Right ventricle myocardium inferior (tissue), 1 donor: ENCODE measurements at regions not wholly inside any gene's neighbourhood (a gene's known extent, or its start where the extent isn't known, plus 50 kb on each side); places are given as distances from the start of the nearest gene placed in this dataset.
A peak's percentile ranks its signal among the peaks of the same experiment; 100 is the strongest.

Experiments
- ATAC-seq: fragments of 200-7000 bp; cut with Tn5 transposase; one replicate; pipeline ENCODE4 v1.9.1; 2020; ENCODE audit warnings: mild to moderate bottlenecking, moderate library complexity
- DNase-seq: peaks from one replicate; pipeline ENCODE4 v3.0.0; 2021; ENCODE audit errors: missing footprints
- intact Hi-C: fragments of 100-400 bp; cut with DNase I; formaldehyde crosslinking; loops from one replicate; pipeline ENCODE4 v1.11.0; 2022
- donor health status: DM: no; HTN: yes; CAD: no; lungs with severe emphysema.

DNA sequence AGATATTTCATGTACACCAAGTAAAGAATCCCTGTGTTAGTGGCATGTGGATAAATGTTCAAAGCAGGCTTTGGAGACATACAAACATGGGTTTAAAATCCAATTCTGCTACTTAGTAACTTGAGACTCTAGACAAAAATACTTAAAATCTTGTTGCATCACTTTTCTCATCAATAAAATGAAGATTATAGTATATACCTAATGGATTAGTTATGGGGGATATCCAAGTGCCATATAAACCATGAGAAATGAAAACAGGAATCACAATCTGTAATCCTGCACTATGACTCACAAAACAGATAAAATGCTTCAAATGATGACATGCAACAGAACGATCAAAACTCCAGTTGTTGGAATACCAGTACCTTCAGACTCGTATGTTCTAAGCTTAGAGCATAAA lies 496.0 kb upstream of the RGMA start:
- ATAC-seq = no peak
- intact Hi-C loops = no loop called here
- DNase-seq = no peak

DNA sequence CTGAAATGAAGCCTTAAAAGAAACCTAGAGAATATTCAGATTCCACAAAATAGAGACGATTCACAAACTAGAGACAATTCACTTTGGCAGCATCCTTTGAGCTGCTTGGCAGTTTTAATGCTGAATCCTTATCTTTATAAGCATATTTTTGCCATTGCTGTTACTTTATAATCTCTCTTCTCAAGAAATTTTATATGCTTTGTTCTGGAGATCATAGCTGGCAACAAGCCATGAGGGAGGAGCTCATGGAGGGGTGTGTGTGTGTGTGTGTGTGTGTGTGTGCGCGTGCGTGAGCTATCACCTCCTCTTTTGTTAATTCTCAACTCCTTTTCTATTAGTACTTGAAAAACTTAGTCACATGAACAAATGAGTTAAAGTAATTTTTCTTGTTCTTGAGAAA lies 495.0 kb upstream of the RGMA start:
- DNase-seq = no peak
- ATAC-seq = no peak
- intact Hi-C loops = no loop called here

DNA sequence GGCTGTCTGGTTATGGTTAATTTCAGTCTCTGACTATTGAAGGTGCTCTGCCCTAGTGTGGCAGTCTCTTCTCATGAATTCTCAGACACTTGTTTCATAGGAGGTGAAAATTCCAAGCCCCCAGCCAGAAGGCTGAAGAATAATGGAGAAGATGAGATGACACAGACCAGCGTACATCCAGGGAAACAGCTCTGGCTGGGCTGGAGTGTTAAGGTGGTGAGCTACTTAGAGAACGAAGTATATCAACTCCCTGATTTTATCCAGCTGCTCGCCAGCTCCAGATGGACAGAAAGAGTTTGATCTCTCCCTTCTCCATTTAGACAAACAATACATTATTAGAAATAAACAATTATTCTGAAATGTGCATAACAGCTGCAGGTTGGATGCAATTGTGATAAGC lies 494.5 kb upstream of the RGMA start:
- no peak for DNase-seq
- no peak for ATAC-seq
- intact Hi-C loops = no loop called here

DNA sequence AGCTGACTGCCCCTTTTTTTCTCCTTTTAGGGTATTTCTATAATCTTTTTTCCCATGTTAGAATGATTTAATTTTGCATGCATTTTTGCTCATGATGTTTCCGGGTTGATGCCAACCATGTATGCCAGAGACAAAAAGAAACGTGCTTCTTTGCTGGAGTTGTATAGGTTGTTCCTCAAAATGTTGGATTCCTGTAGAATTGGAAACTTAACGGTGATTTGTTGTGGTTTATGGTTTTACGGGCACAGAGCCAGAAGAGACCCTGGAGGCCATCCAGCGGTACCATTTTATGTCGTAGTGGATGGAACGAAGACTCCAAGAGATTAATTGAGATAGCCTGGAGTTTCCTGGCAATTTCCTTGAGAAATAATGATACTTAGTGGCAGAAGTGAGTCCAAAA lies 481.5 kb upstream of the RGMA start:
- ATAC-seq (no peak), DNase-seq (no peak)
- intact Hi-C loops = no loop called here

DNA sequence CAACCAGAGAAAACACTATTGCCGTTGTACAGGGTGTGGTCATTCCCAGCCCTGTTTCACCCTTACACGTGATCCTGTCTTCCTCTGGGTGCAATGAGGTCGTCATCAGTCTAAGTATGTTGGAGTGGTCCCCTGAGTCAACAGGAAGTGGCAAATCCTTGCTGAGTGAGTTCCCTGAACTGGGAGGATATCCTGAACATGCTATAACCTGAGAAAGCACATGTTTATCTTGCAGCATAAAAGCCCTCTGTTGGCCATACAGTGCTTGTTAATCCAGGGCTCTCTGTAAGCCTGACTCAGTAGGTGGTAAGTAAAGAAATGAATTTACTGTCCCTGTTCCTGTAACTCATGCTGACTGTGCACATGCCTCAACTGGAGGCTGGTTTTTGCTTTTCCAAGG lies 477.8 kb upstream of the RGMA start:
- DNase-seq = no peak
- ATAC-seq = peak; percentile 39
- intact Hi-C loops = no loop called here

DNA sequence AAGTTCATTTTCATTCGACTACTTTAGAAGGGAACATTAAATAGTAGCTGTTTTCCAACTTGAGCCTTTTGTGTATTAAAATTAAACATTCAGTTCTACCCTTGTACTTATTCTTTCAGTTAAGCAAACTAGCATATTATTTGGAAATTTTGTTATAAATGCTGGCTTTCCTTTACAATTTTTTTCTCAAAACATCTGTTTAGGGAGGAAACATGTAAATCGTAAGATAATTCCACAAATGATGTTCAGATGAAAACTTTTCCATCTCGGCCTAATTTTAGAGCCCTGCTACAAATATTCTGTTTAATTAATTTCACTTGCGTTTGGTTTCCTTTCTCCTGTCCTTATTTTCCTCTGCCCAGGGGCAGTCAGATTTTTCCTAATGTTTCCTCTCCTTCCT lies 476.2 kb upstream of the RGMA start:
- no peak for DNase-seq
- no peak for ATAC-seq
- intact Hi-C loops = no loop called here

DNA sequence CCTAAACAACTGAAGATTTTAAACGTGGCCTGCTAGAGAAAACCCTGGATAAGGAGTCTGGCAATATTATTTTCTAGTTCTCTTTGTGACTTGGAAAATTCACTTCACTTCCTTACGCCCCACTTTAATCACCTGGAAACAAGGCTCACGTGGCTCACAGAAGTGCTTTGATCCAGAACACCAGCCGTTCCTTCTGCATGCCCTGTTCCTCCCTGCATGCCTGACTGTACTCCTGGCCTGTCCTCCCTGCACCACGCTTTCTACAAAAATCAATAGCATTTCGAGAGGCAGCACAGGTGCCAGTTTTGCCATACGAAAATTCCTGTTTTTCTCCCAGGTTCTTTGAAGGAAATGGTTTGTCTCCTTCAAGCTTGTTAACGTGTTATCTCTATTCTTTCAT lies 474.2 kb upstream of the RGMA start:
- DNase-seq = no peak
- ATAC-seq = no peak
- intact Hi-C loops = no loop called here

DNA sequence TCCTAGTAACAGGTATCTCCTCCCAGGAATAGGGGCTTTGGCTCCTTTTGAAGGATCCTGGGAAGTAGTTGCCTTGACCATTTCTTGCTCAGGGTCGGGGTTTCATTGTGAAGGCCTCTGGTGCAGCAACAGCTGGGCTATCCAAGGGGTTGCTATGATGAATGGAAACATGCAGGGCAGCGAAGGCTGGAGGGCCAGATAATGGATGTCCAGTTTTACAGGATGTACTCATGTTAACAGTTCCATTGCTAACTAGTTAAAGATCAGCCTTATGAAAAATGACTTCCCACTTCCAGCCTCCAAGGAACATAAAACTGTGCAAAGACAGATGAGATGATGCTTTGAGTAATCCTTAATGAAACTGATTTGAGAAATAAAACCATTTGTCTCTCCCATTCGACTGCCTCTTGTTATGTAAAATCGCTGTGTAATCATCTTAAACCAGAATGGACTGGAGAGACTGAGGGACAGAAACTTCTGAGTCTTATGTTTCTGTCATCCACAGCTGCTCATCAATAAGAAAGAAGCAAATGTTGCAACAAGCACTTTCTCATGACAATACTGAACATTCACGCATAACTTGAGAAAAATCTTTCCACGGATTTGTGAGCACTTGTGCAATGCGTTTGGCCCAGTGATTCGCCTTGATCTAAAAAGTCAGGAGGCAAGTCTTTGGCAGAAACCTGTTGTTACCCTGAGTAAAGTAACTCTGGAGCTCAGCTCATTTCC lies 473.5 kb upstream of the RGMA start:
- no peak for DNase-seq
- no peak for ATAC-seq
- intact Hi-C loops = no loop called here

DNA sequence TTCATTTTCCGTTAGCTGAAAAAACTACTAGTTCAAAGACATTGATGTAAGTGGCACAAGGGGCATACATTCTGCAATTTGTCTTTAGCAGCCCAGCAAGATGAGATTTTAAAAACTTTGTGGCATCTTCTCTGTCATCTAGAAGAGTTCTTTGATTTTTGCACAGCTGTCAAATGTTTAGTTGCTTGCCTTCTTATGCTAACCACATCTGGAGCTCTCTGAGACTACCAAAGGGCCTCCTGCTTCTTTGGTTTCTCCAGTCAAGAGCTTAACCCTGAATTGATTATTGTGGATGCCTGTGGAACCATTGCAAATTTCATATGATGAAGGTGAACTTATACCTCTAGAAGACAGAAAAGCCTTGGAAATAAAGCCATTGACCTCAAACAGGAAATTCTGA lies 468.7 kb upstream of the RGMA start:
- DNase-seq (no peak), ATAC-seq (no peak)
- intact Hi-C loops = no loop called here

DNA sequence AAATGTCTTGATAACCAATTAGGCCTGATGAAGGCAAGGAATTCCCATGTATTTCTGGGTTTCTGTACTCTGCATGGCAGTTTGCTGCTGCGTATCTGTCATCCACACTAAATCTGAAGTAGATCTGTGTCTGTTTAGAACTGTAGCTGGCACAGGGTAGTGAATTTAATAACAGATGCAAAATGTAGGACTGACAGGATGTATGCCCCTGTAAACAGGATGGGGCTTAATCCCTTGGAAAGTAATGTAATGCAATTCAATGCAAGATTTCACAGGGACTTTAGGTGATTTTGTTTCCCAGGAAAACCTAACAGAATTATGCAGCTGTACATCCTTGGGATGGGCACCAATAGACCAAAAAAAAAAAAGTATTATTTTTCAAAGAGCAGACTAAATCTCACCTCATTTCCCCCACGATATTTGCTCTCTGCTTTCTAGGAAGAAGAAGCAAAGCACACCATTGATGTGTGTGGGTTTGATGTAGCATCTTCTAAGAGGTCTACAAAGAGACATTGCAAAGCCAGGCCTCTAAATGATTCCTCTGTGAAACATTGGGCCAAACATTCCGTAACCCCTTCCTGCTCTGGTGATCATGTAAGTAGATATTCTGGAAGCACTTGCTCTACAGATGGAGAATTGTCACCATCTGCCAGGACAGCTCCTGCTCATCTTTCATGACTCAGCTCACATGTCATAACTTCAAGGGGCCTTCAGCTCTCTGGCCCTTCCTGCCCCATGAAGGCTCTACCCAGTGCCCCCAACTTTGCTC lies 464.3 kb upstream of the RGMA start:
- DNase-seq = no peak
- intact Hi-C loops = no loop called here
- ATAC-seq = no peak

DNA sequence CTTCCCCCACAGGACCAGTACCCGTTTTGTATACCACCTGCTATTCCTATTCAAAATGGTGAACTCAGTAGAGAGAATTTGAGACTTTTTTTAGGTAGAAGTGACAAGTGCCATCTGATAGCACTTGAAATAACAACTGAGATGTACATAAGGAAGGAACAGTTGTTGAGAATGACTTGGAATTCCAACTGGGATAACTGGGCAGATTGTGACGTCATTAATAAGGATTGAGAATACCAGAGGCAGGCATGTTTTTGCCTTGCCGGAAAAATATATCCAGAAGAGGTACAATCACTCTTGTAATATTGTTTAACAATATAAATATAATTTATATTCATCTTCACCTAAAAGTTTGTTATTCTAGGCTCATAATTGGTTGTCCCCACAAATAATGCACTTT lies 454.1 kb upstream of the RGMA start:
- intact Hi-C loops = no loop called here
- no peak for ATAC-seq

DNA sequence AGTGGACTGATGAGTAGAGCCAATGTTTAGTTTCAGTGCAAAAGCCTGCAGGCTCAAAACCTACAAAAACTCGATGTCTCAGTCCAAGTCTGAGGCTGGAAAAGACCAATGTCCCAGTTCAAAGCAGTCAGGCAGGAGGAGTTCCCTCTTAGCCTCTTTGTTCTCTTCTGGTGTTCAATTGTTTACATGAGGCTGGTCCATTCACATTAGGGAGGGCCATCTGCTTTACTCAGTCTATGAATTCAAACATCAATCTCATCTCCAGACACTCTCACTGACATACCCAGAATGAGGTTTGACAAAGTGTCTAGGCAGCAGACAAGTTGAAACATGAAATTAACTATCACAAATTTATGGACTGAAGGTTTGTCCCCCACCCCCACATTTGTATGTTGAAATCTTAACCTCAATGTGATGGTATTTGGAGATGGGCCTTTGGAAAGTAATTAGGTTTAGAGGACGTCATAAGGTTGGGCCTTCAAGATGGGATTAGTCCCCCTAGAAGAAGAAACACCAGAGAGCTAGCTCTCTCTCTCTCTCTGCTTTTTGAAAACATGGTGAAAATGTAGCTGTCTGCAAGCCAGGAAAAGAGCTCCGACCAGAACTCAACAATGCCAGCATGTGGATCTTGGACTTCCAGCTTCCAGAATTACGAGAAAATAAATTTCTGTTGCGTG lies 438.5 kb upstream of the RGMA start:
- DNase-seq (no peak), ATAC-seq (no peak)
- intact Hi-C loops = no loop called here

More for the DNA sequence above, 454.1 kb upstream of the RGMA start:
- DNase-seq = no peak

DNA sequence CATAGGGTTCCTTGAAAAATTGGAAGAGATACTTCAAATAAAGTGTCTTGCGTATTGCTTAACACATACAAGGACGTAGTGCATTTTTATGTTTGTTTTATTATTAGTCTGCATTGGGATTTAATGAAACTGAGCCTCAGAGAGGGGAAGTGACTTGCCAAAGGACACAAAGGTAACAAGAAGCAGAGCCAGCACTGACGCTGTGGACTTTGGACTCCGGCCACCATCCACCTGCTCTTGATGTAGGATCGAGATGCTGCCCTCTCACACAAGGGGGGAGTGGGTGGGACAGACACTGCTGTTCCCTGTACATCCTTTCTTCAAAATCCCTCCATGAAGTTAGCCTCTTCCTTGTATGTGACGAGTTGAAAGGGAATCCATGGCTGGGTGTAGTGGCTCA lies 435.4 kb upstream of the RGMA start:
- no peak for ATAC-seq
- intact Hi-C loops = no loop called here
- DNase-seq = no peak

DNA sequence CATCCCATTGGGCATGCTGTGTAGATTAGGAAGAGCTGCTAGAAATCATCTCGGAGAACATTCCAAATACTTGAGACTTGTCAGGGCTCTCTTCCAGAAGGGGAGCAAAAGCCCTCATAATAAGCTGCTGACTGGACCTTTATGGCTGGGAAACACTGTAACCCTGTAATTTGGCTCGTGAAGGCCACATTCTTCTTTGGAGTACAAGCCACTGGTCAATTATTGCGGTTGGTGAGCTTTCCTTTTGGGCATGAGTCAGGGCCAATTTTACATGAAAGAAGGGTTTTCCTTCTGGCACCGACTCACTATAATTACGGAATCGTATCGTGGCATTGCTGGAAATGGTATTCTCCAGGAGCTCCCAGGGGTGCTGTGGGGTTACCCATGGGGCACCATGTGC lies 434.5 kb upstream of the RGMA start:
- ATAC-seq = no peak
- DNase-seq = no peak
- intact Hi-C loops = no loop called here

DNA sequence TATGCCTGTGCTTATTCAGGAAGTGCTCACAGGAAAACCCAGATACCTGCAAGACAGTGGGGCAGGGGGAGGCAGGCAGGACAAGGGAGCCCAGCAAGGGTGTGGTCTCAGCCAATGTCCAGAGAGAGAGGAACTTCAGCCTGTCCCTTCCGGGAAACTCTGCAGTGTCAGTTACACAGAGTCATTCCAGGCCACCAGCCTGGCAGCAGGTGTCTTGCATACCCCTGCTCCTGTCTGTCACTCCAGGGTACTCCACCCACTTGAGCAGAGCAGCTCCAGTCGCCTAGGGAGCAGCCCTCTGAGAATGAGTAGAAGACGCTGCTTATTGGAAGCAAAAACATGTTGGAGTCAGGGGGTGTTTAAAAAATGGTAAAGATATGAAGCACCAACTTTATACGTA lies 431.2 kb upstream of the RGMA start:
- intact Hi-C loops = no loop called here
- DNase-seq (no peak), ATAC-seq (peak; percentile 37)

DNA sequence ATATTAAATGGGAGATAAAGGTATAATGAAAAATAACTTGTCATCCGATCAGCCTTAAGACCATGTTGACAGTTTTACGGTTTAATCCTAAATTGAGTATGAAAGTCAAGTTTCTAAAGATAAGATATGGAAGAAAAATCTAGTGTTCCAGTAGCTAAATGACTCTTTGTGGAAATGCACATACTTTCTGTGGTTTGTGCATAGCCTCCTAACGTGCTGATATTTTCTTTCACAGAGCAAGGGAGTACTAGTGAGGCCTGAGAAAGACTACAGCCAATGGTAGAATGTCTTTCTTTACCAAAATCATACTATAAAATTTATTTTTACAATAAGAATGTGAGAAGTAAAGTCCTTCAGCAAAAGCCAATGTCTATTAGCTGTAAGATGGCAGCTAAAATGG lies 430.6 kb upstream of the RGMA start:
- intact Hi-C loops = no loop called here
- no peak for DNase-seq
- no peak for ATAC-seq

DNA sequence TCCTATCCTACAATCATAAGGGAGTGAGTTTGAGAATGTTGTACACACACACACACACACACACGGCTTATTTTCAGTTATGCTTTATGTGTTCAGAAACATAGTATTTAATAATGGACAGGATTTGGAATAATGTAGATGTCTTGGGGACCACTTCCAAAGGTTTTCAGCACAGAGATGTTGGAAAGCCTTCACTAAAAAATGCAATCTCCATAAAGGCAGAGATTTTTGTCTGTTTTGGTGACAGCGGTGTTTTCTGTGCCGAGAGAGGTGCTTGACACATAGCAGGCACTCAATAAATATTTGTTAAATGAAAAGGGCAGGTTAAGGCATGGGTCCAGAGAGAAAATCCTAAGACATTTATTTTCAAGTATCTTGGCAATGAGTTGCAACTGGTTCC lies 428.2 kb upstream of the RGMA start:
- intact Hi-C loops = no loop called here
- ATAC-seq (no peak), DNase-seq (no peak)

DNA sequence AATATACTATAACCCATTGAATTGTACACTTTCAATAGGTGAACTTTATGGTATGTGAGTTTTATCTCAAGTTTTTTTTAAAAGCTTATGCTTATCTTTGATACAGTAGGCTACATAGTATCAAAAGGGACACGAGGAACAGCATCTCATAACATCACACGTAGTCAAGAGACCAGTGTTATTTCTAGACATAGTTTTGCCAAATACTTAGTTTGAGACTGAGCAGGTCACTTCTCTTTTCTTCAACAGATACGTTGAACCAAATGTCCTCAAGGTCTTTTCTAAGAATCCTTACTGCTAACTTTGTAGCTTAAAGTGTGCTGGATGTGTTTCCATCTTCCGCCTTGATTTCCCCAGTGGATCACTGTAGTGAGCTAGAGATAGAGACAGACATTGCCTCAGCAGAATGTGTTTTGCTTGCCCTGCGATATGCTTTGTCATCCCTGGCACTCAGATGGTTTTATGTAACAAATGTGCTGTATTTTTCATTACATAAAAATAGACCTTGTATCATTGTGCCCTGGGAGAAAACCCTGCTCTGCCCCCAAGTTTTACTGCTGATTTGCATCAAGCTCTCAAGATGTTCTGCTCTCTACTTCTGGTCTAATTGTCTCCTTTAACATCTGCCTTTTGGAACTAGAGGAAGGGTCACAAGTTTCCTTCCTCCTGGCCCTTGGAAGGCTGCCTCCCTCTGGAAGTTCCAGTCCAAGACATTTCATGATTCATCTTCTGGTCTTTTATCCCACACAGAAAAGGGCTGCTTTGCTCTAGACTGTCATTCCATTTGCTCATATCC lies 426.4 kb upstream of the RGMA start:
- intact Hi-C loops = no loop called here
- peak; percentile 93 for ATAC-seq
- no peak for DNase-seq

DNA sequence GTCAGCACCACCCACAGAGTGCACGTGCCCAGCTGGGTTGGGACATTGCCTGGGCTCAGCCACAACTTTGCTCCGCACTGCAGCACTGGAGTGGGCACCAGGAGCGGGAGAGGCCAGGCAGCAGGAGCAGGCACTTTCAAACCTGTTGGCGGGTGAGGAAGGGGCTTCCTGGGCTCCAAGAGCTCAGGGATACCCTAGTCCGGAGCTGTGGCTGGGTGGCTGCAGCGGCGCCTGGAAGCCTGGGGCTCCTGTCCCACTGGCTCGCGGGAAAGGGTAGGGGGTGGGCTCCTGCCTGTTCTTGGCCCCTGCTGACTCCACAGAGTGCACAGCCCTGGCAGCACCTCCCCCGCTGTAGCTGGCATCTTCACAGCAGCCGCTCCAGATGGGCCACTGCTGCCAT lies 417.6 kb upstream of the RGMA start:
- no peak for DNase-seq
- intact Hi-C loops = no loop called here
- ATAC-seq = no peak
